ENCODE measurements at regions not wholly inside any gene's neighbourhood (a gene's known extent, or its start where the extent isn't known, plus 50 kb on each side); places are given as distances from the start of the nearest gene placed in this dataset.
"Not testable (repeated sequence)": the region's sequence is repeated elsewhere in the genome, so short reads cannot be mapped to it uniquely, and the experiment has no call there.

DNA sequence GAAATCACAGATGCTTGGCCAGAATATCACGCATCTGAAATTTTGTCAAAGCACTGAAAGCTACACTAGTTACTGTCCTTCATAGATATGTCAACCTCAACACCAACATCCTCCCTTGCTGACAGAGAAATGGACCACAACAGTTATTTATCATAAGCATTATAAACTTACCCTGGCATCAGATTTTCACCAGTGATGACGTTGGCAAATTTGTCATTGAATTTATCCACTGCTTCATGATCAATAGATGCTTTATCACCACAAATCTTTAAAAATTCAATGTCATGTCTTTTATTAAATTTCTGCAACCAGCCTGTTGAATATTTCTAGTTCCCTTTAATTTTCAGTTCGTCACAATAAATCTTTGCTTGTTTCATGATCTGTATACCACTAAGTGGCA, 205.7 kb downstream of the GJA1 start:
- DNase-seq (ENCODE audit: low spot score) = no peak

DNA sequence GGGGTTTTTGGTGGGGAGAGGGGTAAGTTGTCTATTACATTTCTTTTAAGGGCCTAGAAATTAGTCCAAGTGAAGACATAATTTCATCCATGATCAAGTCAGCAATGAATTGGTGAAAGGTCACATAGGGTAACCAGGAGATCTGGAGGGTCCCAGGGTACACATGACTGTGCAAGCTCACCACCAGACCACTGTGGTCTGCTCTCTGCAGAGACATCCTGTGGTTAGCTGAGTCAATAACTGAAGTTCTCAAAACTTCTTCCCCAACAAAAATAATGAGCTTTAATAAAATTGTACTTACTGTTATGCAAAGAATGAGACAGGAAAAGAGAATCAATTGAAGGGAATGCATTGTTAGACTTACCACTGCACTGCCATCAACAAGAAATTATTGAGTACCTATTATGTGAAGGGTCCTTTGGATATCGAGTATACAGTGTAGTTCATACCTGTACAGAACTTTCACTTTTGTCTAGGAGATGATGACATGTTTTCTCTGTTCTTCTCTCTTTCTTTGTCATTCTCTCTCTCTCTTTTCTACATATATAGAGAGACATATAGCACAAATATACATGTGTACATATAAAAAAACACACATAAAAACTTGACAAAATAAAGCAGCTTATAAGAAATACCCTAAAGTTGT, 209.8 kb downstream of the GJA1 start:
- no peak for DNase-seq (ENCODE audit: low spot score)

DNA sequence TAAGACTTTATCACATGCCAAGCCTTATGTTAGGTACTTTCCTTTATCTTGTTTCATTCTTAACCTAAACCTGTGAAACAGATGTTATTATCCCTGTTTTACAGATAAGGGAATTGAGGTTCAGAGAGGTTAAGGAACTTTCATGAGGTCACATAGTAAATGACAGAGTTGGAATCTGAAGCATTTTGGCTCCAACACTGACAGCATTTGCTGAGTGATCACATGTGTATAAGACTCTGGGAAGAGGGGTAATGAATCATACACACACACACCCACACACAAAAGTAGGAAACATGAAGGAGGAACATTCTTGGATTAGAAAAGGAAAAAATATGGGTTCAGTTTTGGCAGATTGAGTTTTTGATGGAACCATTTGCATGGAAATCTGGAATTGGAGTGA, 212.5 kb downstream of the GJA1 start:
- no peak for DNase-seq (ENCODE audit: low spot score)

DNA sequence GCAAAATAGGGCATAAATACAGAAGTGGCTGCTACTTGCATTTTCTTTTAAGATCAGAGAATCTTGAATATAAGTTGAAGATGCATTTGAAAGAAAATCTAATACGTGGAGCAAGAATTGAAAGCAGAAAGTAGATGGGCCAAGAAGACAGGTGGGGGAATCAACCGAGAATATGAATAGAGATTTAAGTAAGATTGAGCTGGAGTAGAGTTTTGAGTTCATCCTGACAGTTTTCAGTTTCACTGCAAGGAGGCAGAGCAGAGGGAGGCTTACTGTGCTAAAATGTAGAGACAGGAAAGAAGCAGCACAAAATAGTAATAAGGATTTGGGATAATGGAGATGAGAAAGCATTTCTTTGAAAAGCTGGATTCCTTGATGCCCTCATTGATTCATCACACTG, 214.5 kb downstream of the GJA1 start:
- no peak for DNase-seq (ENCODE audit: low spot score)

DNA sequence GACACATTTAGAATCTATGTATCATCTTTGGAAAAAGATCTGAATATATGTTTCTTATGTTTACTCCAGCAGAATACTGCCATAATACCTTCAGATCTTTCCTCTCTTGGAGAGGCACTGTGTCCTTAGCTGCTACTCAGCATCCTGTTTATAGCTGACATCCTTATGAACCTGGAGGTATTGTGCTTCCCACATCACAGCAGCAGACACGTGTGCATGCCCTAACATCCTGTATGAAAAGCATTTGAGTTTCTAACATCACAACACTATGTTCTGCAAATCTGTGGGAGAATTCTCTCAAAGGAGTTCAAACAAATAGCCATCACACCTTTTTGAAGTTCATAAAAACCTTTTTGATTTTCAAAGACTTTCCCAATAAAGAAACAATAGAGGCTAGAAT, 216.0 kb downstream of the GJA1 start:
- no peak for DNase-seq (ENCODE audit: low spot score)

DNA sequence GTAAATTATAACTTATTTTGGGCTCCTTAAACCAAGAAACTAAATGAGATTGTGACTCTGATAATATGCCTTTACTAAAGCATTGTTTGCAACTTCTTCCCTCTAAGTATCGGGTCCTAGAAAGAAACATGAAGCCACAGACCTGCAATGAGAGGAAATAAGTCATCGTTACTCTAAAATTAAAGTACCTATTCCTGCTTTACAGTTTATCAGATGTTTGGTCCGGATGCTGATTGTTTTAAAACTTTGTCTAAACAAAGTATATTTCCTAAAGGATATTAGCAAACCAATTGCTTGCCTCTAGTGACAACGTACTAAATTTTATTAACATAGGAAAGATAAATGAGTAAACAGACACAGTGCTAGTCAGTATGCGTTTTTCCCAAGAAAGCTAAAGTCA, 216.8 kb downstream of the GJA1 start:
- DNase-seq (ENCODE audit: low spot score) = no peak

DNA sequence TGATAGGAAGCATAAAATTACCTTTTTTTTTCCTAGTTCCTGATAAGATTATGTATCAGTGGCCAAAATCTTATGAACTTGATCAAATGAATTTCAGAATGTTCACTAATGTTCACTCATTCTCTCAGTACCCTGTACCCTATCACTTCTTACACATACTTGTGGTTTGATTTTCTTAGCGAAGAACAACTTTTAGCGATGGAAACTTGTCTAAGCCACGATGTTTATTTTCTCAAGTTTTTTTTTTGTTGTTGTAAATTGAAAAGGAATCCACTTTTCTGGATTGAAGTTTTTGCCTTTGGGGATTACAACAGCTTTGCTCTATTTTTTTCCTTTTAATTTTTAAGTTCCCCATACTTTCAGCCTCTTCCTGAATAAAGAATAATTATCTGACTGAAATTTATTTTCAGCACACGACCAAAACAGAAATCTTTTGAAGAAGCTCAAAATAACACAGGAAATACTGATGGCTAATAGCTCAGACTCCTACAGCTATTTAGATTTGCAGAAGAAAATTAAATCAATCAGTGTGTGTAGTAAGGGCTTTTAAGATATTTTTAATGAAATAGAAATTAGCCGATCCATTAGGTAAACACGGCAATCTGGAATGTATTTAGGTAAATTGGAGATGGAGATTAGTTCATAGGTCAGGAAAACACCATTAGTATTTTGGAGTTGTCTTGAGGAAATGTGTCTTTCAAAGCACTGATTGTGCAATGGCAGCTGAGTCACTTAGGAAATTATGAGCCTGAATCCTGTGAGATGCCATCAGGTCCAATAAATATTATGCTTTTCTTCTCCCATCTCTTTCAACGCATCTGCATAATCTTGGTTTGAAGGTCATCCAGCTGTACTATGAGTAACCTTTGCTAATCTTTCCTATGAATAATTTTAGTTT, 217.5 kb downstream of the GJA1 start:
- DNase-seq (ENCODE audit: low spot score) = no peak

DNA sequence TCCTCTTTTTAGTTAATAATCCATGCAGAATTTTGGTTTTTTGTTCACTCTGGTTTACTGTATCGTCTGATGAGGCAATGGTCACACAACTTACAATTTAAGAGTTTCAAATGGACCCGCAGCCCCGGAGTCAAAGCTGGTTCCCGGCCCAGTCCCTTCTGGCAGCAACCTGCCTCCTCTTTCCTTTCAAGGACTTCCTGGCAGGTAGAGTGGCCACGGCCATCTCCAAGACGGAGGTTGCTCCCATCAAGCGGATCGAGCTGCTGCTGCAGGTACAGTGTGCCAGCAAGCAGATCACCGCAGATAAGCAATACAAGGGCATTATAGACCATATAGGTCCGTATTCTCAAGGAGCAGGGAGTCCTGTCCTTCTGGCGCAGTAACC, 218.2 kb downstream of the GJA1 start:
- DNase-seq (ENCODE audit: low spot score) = no peak

DNA sequence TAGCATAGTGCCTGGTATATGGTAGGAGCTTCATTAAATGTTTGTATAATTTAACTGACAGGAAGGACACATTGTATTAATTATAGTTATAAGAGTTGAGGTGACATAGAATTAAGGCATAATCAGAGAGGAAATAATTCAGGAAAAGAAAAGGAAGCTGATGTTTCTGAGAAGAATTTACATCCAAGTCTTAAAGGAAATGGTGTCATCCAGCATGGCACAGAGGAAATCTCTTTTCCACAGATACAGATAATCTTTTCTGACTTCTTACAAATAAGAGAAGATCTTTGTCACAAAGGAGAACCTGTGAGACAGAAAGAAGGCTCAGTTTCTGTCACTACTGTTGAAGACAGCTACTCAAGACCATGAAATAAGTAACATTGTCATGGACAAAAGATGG, 222.5 kb downstream of the GJA1 start:
- no peak for DNase-seq (ENCODE audit: low spot score)

DNA sequence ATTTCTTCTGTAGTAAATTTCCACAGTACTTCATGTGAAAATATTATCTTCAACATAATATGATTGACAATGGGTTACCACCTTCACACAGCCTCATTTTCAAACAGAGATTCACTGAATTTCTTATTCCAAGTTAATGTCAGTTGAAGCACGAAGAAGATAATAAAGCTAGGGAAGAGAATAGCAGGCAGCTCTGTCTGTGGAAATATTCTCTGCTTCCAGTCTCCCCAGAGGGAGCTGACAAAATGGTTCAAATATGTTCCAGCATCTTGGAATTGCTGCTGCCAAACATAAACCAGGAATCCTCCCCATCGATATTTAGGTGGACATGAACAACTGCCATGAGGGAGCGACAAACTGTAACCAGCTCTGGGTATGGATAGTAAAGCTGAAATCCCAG, 224.8 kb downstream of the GJA1 start:
- DNase-seq (ENCODE audit: low spot score) = no peak

DNA sequence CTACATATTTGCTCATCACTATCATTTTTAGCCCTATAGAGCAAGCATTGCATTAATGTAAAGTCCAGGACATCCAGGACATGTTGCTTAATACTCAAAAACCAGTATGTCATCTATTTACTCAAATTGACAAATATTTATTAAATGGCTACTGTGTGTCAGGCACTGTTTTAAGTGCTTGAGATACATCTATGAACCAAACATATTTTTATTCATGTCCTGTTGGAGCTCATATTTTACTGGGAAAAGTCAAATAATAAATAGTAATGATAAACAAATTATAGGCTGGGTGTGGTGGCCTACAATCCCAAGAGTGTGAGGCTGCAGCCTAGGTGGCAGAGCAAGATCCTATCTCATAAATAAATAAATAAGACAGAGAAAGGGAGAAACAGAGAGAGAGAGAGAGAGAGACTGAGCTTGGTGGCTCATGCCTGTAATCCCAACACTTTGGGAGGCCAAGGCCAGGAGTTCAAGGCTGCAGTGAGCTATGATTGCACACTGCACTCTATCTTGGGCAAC, 227.9 kb downstream of the GJA1 start:
- no peak for DNase-seq (ENCODE audit: low spot score)

DNA sequence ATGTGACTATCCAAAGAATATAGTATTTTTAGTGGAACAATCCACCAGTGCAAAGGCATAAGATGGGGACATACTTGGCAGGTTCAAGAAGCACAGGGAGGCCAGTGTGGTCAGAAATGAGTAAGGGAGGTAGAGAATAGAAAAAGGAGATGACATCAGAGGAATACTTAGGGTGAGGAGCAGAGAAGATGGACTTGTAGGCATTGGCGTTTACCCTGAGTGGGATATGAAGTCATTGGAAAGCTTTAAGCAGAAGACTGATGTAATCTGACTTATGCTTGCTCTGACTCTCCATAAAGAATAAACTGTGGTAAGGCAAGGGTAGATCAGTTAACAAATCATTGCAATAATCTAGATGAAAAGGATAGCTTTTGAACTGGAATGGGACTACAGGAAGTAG, 228.7 kb downstream of the GJA1 start:
- DNase-seq (ENCODE audit: low spot score) = no peak

DNA sequence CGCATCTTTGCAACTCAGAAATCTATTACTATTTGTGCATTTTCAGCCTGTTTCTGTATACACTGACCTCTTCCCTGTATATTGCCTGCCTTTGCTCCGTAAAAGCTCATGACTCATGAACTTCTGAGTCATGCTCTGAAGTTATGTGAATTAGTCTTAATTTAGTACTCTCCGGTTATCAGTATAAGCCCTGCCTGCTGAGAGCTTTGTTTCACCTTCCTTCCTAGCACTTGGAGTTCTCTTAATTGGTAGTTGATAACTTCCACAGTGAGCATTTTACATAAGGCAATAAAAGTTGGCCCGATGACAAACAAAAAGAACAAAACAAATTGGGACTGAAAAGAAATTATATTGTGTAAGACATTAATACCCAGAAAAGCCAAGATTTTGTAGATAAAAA, 231.4 kb downstream of the GJA1 start:
- DNase-seq (ENCODE audit: low spot score) = no peak

DNA sequence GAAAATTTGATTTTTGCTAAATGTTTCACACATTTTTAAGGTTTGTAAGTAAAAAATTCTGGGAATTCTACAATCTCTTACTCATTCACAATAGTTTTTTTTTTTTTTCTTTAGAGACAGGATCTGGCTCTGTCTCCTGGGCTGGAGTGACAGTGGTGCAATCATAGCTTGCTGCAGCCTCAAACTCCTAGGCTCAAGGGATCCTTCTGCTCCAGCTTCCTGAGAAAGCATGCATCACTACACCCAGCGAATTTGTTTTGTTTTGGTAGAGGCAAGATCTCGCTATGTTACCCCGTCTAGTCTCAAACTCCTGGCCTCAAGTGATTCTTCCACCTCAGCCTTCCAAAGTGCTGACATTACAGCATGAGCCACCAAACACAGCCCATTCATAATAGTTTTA, 232.8 kb downstream of the GJA1 start:
- no peak for DNase-seq (ENCODE audit: low spot score)

DNA sequence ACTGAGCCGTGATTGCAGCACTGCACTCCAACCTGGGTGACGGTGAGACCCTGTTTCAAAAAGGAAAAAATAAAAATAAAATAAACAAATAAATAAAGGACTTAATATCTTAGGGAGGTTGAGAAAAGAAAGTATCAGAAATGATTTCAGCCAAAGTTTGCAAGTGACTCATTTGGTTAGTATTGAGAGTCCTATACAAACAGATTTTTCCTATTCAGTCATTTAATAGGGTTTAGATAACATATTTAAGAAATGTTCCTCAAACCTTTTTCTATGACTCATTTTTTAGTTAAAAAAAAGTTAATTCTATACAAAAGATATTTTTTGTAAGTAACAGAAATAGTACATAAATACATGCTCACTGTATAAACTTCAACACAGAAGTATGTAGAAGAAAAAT, 235.1 kb downstream of the GJA1 start:
- no peak for DNase-seq (ENCODE audit: low spot score)

DNA sequence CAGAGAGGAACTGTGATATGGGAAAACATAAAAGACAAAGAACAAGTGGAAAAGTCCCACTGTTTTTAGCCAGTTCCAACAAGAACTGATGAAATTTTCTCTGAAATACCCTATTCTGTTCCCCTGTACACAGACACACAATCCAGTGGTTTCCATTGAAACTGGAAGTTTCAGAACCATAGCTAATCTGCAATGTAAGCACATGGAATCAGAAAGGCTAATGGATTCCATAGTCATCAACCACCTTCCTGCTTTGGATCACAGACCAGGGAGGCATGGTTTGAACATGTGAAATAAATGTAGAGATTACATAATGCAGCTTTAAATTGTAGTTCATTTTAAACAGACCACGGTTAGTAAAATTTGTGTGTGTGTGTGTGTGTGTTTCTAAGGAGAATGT, 242.1 kb downstream of the GJA1 start:
- DNase-seq (ENCODE audit: low spot score) = no peak

DNA sequence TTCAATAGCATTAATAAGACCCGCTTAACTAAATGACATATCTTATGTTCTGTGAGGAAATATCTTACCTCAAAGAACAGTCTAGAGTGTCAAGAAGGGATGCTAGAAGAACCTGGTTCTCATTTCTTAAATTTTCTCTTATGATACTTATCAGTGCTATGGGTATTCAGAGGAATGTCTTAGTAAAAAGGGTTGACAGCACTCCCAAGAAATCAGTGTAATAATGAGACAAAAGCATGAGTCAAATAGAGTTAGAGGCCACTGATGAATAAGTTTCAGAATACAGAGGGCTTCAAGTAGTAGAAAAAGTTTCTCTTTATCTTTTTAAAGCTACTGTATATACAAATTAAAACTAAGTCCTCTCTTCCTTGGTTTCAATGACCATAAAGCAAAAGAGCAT, 242.8 kb downstream of the GJA1 start:
- no peak for DNase-seq (ENCODE audit: low spot score)

DNA sequence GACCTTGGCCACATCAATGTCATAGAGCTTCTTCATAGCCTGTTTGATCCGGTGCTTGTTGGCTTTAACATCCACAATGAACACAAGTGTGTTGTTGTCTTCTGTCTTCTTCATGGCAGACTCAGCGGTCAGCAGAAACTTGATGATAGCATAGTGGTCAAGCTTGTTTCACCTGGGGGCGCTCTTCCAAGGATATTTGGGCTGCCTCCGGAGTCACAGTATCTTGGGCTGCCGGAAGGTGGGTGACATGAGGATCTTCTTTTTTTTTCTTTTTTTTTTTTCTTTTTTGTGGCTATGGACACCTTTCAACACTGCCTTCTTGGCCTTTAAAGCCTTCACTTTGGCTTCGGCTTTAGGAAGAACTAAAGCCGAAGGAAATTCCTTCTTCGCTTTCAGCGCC, 244.6 kb downstream of the GJA1 start:
- no peak for DNase-seq (ENCODE audit: low spot score)

DNA sequence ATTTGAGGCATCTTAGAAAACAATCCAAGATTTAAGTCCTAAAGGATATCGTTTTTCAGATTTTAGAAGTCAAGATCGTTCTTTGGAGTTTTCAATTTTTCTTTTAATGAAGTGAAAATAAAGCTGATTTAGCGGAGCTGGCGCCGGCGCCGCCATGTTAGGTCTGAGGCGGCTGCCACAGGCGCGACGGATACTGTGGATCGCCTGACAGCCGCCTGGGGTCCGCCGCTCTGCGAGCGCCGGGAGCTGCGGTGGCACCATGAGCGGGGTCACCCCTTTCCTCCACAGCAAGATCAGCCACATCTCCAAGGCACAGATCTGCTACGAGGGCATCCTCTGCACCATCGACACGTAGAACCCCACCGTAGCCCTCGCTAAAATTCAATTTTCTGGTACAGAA, 247.2 kb downstream of the GJA1 start:
- no peak for DNase-seq (ENCODE audit: low spot score)

DNA sequence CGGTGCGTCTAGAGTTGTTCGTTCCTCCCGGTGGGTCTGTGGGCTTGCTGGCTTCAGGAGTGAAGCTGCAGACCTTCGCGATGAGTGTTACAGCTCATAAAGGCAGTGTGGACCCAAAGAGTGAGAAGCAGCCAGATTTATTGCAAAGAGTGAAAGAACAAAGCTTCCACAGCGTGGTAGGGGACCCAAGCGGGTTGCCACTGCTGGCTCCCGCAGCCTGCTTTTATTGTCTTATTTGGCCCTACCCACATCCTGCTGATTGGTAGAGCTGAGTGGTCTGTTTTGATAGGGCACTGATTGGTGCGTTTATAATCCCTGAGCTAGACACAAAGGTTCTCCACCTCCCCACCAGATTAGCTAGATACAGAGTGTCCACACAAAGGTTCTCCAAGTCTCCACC, 250.4 kb downstream of the GJA1 start:
- not testable (repeated sequence) for DNase-seq (ENCODE audit: low spot score)

DNA sequence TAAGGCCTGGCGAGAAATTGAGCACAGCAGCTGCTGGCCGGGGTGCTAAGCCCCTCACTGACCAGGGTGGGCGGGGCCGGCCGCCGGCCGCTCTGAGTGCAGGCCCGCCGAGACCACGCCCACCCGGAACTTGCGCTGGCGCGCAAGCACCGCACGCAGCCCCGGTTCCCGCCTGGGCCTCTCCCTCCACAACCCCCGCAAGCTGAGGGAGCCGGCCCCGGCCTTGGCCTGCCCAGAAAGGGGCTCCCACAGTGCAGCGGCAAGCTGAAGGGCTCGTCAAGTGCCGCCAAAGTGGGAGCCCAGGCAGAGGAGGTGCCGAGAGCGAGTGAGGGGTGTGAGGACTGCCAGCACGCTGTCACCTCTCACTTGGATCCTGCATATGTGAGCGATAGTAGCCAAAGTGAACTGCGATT, 251.2 kb downstream of the GJA1 start:
- peak; percentile 58 for DNase-seq (ENCODE audit: low spot score)

DNA sequence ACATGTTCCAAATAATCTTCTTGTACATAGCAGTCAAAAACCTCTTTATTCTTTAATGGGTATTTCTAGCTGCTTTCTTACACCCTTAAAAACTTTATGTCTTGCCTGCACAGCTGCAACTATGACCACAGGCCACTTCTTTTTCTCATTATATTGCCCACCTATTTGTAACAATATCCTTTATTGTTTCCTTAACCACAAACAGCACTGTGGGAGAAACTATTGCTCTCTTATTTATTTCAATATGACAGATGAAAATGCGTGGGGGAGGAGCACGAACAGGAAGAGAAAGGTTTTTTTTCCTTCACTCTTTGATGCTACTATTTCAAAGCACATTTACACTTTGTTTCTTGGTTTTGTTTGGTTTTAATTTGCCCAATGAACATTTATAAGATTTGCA, 253.5 kb downstream of the GJA1 start:
- no peak for DNase-seq (ENCODE audit: low spot score)

DNA sequence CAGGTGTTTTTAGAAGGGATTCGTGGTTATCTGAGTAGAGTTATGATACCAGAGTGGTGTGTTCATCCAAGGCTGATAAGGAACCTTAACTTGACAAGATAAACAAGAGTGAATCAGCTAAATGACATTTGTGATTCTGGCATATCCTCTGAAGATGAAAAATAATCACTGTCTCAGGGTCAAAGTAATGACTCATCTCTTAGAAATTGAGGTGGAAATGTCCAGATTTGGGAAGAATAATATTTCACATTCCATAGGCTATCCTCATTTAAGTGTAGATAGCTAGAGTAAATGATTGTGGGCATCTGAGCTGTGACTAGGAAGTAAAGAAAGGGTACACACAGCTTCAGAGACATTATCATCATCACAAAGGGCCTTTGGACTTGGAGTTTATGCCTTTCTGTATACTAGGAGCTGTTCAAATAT, 255.7 kb downstream of the GJA1 start:
- DNase-seq (ENCODE audit: low spot score) = no peak

DNA sequence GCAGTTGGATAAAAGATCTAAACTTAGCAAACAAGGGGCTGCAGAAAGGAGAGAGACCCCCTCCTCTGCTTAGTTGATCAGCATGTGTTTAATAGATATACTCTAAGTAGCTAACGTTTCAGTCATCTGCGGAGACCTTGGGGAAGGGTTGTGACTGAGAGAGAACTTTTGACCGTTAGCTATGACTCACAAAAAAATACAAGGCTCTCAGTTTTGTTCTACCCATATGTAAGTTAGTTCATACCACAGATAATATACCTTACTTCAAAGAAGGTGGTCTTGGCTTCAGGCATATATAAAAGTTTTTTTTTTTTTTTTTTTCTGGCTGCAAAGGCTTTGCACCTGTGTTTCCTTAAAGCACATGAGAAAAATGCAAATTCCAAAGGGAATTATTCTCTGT, 258.9 kb downstream of the GJA1 start:
- no peak for DNase-seq (ENCODE audit: low spot score)
